AG04449 (cell line): ENCODE measurements at regions not wholly inside any gene's neighbourhood (a gene's known extent, or its start where the extent isn't known, plus 50 kb on each side); places are given as distances from the start of the nearest gene placed in this dataset.

Experiments used
- CTCF ChIA-PET: fragments of 350-600 bp; formaldehyde crosslinking; extraction: SDS; loops from one replicate; lab custom pipeline; 2021; ENCODE audit warnings: antibody characterized with exemption; lab: Yijun Ruan, JAX
- POLR2A ChIA-PET: fragments of 400-600, 350-600 bp; formaldehyde crosslinking; extraction: SDS; loops from one replicate; lab custom pipeline; 2020; ENCODE audit warnings: antibody characterized with exemption, inconsistent platforms; lab: Yijun Ruan, JAX
- DNase-seq: peaks from one replicate; pipeline ENCODE4 v3.0.0-alpha.2; 2010; ENCODE audit warnings: low read depth, low spot score
- H3K4me3 ChIP-seq: 2 replicates; pipeline ENCODE4 v1.5.1; 2011; ENCODE audit warnings: low read depth, mild to moderate bottlenecking, control low read depth, low read length
- CTCF ChIP-seq: IDR thresholded peaks from one replicate; pipeline ENCODE4 v1.5.1; 2011; ENCODE audit warnings: mild to moderate bottlenecking, moderate library complexity, low read length, control low read depth, inconsistent platforms; ENCODE audit not compliant: insufficient read depth; ENCODE audit errors: missing control alignments

- no peak overlapping the region for H3K4me3 ChIP-seq
- POLR2A ChIA-PET: no interaction called here
- CTCF ChIA-PET: no interaction called here
- TF ChIP-seq CTCF: no peak
- DNase-seq: no peak
These were observed 1446.8 kb downstream of the UQCRFS1 start for GRCh38 chr19:27765912-27766725.

- CTCF ChIA-PET: no interaction called here
- no peak for TF ChIP-seq CTCF
- POLR2A ChIA-PET: no interaction called here
- no peak for DNase-seq
- no peak overlapping the region for H3K4me3 ChIP-seq
These were observed 1447.6 kb downstream of the UQCRFS1 start for GRCh38 chr19:27765397-27765796.

- DNase-seq: no peak
- ChIA-PET CTCF (no interaction called here), POLR2A (no interaction called here)
- no peak for TF ChIP-seq CTCF
- H3K4me3 ChIP-seq: no peak overlapping the region
These were observed 1448.7 kb downstream of the UQCRFS1 start for GRCh38 chr19:27764186-27764804.

- no peak for DNase-seq
- ChIA-PET CTCF (no interaction called here), POLR2A (no interaction called here)
- TF ChIP-seq CTCF: no peak
- H3K4me3 ChIP-seq: no peak overlapping the region
These were observed 1450.0 kb downstream of the UQCRFS1 start for GRCh38 chr19:27762933-27763332.

- H3K4me3 ChIP-seq: no peak overlapping the region
- no peak for TF ChIP-seq CTCF
- ChIA-PET CTCF (no interaction called here), POLR2A (no interaction called here)
- DNase-seq: no peak
These were observed 1453.1 kb downstream of the UQCRFS1 start for GRCh38 chr19:27759896-27760295.

GRCh38 chr19:27758626-27759505 is 1454.1 kb downstream of the UQCRFS1 start:
- no peak for TF ChIP-seq CTCF
- CTCF ChIA-PET: no interaction called here
- DNase-seq: no peak
- H3K4me3 ChIP-seq: no peak overlapping the region
- POLR2A ChIA-PET: no interaction called here
